Natural killer cell treated with Interleukin-12 subunit alpha and Interleukin-12 subunit beta and Interleukin-15 and Interleukin-18, amount 100 ng/mL, for 72 hours (primary cell): ENCODE measurements at regions not wholly inside any gene's neighbourhood (a gene's known extent, or its start where the extent isn't known, plus 50 kb on each side); places are given as distances from the start of the nearest gene placed in this dataset.

ENCODE experiments used
- ATAC-seq, 2 donors: fragments of 150-1000 bp; cut with Tn5 transposase in 1 of 2; sonication (Bioruptor Pico), chemical (Tn5 transposase) in 1 of 2; 2 replicates each; pipeline ENCODE4 v1.10.0; 2021
- DNase-seq: peaks from one replicate; pipeline ENCODE4 v3.0.0; 2022; ENCODE audit warnings: low spot score
- H3K27ac Mint-ChIP-seq, 2 donors: 1 replicate in 1 of 2; 2 replicates in 1 of 2; pipeline ENCODE4 v1.8.0; 2022; ENCODE audit warnings: mixed read lengths in 2 of 2, mild to moderate bottlenecking in 1 of 2, moderate library complexity in 1 of 2
- H3K27me3 Mint-ChIP-seq, 2 donors: 1 replicate in 1 of 2; 2 replicates in 1 of 2; pipeline ENCODE4 v1.8.0; 2022; ENCODE audit warnings: mixed read lengths in 2 of 2
- H3K36me3 Mint-ChIP-seq: one replicate; pipeline ENCODE4 v1.8.0; 2022; ENCODE audit warnings: mixed read lengths
- H3K4me1 Mint-ChIP-seq, 2 donors: 1 replicate in 1 of 2; 2 replicates in 1 of 2; pipeline ENCODE4 v1.8.0; 2022; ENCODE audit warnings: low read depth in 2 of 2, mixed read lengths in 2 of 2, mild to moderate bottlenecking in 1 of 2
- H3K4me3 Mint-ChIP-seq: one replicate; pipeline ENCODE4 v1.8.0; 2022; ENCODE audit warnings: mixed read lengths
- H3K9me3 Mint-ChIP-seq: 2 replicates; pipeline ENCODE4 v1.8.0; 2022; ENCODE audit warnings: mixed read lengths

- H3K27ac Mint-ChIP-seq: no peak overlapping the region
- H3K4me1 Mint-ChIP-seq: no peaks in the 10 kb centered on the region
- ATAC-seq (no peak), DNase-seq (no peak)
- no peak overlapping the region for H3K4me3 Mint-ChIP-seq
- no peaks in the 10 kb centered on the region for H3K36me3 Mint-ChIP-seq
- H3K9me3 Mint-ChIP-seq: no peaks in the 10 kb centered on the region
- peaks cover 6 to 16% of the 10 kb centered on the region in 2 donors for H3K27me3 Mint-ChIP-seq
Measured at GRCh38 chr3:66705076-66705475, 204.3 kb upstream of the LRIG1 start.

GRCh38 chr3:66706890-66707289 lies 206.1 kb upstream of the LRIG1 start:
- no peak for ATAC-seq
- no peaks in the 10 kb centered on the region for H3K9me3 Mint-ChIP-seq
- H3K27ac Mint-ChIP-seq: no peak overlapping the region
- H3K36me3 Mint-ChIP-seq: no peaks in the 10 kb centered on the region
- peaks cover 11 to 16% of the 10 kb centered on the region in 2 donors for H3K27me3 Mint-ChIP-seq
- H3K4me1 Mint-ChIP-seq: no peaks in the 10 kb centered on the region
- DNase-seq: no peak
- no peak overlapping the region for H3K4me3 Mint-ChIP-seq

- Mint-ChIP-seq H3K9me3 (no peaks in the 10 kb centered on the region), H3K36me3 (no peaks in the 10 kb centered on the region), H3K4me3 (no peak overlapping the region), H3K27me3 (peaks cover 14 to 16% of the 10 kb centered on the region in 2 donors), H3K27ac (no peak overlapping the region), H3K4me1 (no peaks in the 10 kb centered on the region)
- DNase-seq: no peak
- no peak for ATAC-seq
Measured at GRCh38 chr3:66709532-66709931, 208.7 kb upstream of the LRIG1 start.

- Mint-ChIP-seq H3K36me3 (no peaks in the 10 kb centered on the region), H3K4me1 (no peaks in the 10 kb centered on the region), H3K9me3 (no peaks in the 10 kb centered on the region), H3K27ac (no peak overlapping the region), H3K27me3 (peaks cover 0 to 16% of the 10 kb centered on the region in 2 donors), H3K4me3 (no peak overlapping the region)
- DNase-seq (no peak), ATAC-seq (no peak)
Measured at GRCh38 chr3:66712210-66712609, 211.4 kb upstream of the LRIG1 start.

GRCh38 chr3:66713921-66714320 lies 213.1 kb upstream of the LRIG1 start:
- H3K4me3 Mint-ChIP-seq: no peak overlapping the region
- no peaks in the 10 kb centered on the region for H3K36me3 Mint-ChIP-seq
- ATAC-seq (no peak), DNase-seq (no peak)
- no peak overlapping the region for H3K27ac Mint-ChIP-seq
- H3K9me3 Mint-ChIP-seq: no peaks in the 10 kb centered on the region
- no peaks in the 10 kb centered on the region for H3K4me1 Mint-ChIP-seq
- H3K27me3 Mint-ChIP-seq: peaks cover 0 to 14% of the 10 kb centered on the region in 2 donors

GRCh38 chr3:66715806-66716205 lies 215.0 kb upstream of the LRIG1 start:
- H3K36me3 Mint-ChIP-seq: no peaks in the 10 kb centered on the region
- DNase-seq (no peak), ATAC-seq (no peak)
- H3K4me1 Mint-ChIP-seq: no peaks in the 10 kb centered on the region
- no peak overlapping the region for H3K27ac Mint-ChIP-seq
- H3K27me3 Mint-ChIP-seq: peaks cover 0 to 12% of the 10 kb centered on the region in 2 donors
- no peak overlapping the region for H3K4me3 Mint-ChIP-seq
- H3K9me3 Mint-ChIP-seq: no peaks in the 10 kb centered on the region

- Mint-ChIP-seq H3K9me3 (no peaks in the 10 kb centered on the region), H3K4me1 (no peaks in the 10 kb centered on the region), H3K4me3 (no peak overlapping the region), H3K27me3 (peaks cover 10 to 15% of the 10 kb centered on the region in 2 donors), H3K27ac (no peak overlapping the region), H3K36me3 (no peaks in the 10 kb centered on the region)
- ATAC-seq (no peak), DNase-seq (no peak)
Measured at GRCh38 chr3:66717806-66718205, 217.0 kb upstream of the LRIG1 start.

GRCh38 chr3:66719796-66720356 lies 219.1 kb upstream of the LRIG1 start:
- H3K4me1 Mint-ChIP-seq: no peaks in the 10 kb centered on the region
- no peak overlapping the region for H3K27ac Mint-ChIP-seq
- no peaks in the 10 kb centered on the region for H3K9me3 Mint-ChIP-seq

GRCh38 chr3:66720508-66720907 lies 219.7 kb upstream of the LRIG1 start:
- Mint-ChIP-seq H3K36me3 (no peaks in the 10 kb centered on the region), H3K9me3 (no peaks in the 10 kb centered on the region), H3K27ac (no peak overlapping the region), H3K4me3 (no peak overlapping the region), H3K27me3 (peaks cover 10 to 16% of the 10 kb centered on the region in 2 donors), H3K4me1 (no peaks in the 10 kb centered on the region)
- DNase-seq (no peak), ATAC-seq (no peak)

More at GRCh38 chr3:66719796-66720356, 219.1 kb upstream of the LRIG1 start:
- ATAC-seq (no peak), DNase-seq (no peak)
- Mint-ChIP-seq H3K4me3 (no peak overlapping the region), H3K36me3 (no peaks in the 10 kb centered on the region), H3K27me3 (peaks cover 10 to 18% of the 10 kb centered on the region in 2 donors)

GRCh38 chr3:66722675-66723074 lies 221.9 kb upstream of the LRIG1 start:
- Mint-ChIP-seq H3K27ac (no peak overlapping the region), H3K4me3 (no peak overlapping the region), H3K9me3 (no peaks in the 10 kb centered on the region), H3K36me3 (no peaks in the 10 kb centered on the region), H3K27me3 (peaks cover 10 to 12% of the 10 kb centered on the region in 2 donors), H3K4me1 (no peaks in the 10 kb centered on the region)
- ATAC-seq (no peak), DNase-seq (no peak)

GRCh38 chr3:66723231-66723630 lies 222.4 kb upstream of the LRIG1 start:
- ATAC-seq (no peak), DNase-seq (no peak)
- no peak overlapping the region for H3K27ac Mint-ChIP-seq
- H3K9me3 Mint-ChIP-seq: no peaks in the 10 kb centered on the region
- no peak overlapping the region for H3K4me3 Mint-ChIP-seq
- H3K36me3 Mint-ChIP-seq: no peaks in the 10 kb centered on the region
- peaks cover 12 to 16% of the 10 kb centered on the region in 2 donors for H3K27me3 Mint-ChIP-seq
- no peaks in the 10 kb centered on the region for H3K4me1 Mint-ChIP-seq

GRCh38 chr3:66729687-66730393 lies 229.0 kb upstream of the LRIG1 start:
- H3K9me3 Mint-ChIP-seq: no peaks in the 10 kb centered on the region
- H3K4me1 Mint-ChIP-seq: no peaks in the 10 kb centered on the region
- no peak overlapping the region for H3K27ac Mint-ChIP-seq
- no peaks in the 10 kb centered on the region for H3K36me3 Mint-ChIP-seq
- DNase-seq (no peak), ATAC-seq (no peak)
- H3K4me3 Mint-ChIP-seq: no peak overlapping the region
- H3K27me3 Mint-ChIP-seq: peaks cover 18 to 46% of the 10 kb centered on the region in 2 donors

- Mint-ChIP-seq H3K9me3 (no peaks in the 10 kb centered on the region), H3K27me3 (peaks cover 8 to 30% of the 10 kb centered on the region in 2 donors), H3K4me1 (no peaks in the 10 kb centered on the region), H3K36me3 (no peaks in the 10 kb centered on the region), H3K4me3 (no peak overlapping the region), H3K27ac (no peak overlapping the region)
- DNase-seq (no peak), ATAC-seq (no peak)
Measured at GRCh38 chr3:66738625-66739365, 238.0 kb upstream of the LRIG1 start.

GRCh38 chr3:66740260-66740659 lies 239.4 kb upstream of the LRIG1 start:
- ATAC-seq (no peak), DNase-seq (no peak)
- H3K27me3 Mint-ChIP-seq: peaks cover 8 to 38% of the 10 kb centered on the region in 2 donors
- H3K9me3 Mint-ChIP-seq: no peaks in the 10 kb centered on the region
- no peak overlapping the region for H3K27ac Mint-ChIP-seq
- H3K4me3 Mint-ChIP-seq: no peak overlapping the region
- H3K36me3 Mint-ChIP-seq: no peaks in the 10 kb centered on the region
- H3K4me1 Mint-ChIP-seq: no peaks in the 10 kb centered on the region
